ENCODE measurements at regions not wholly inside any gene's neighbourhood (a gene's known extent, or its start where the extent isn't known, plus 50 kb on each side); places are given as distances from the start of the nearest gene placed in this dataset.

GRCh38 chr3:112739252-112739965, 98.5 kb upstream of the CCDC80 start:
- TF ChIP-seq, protein P1, sequence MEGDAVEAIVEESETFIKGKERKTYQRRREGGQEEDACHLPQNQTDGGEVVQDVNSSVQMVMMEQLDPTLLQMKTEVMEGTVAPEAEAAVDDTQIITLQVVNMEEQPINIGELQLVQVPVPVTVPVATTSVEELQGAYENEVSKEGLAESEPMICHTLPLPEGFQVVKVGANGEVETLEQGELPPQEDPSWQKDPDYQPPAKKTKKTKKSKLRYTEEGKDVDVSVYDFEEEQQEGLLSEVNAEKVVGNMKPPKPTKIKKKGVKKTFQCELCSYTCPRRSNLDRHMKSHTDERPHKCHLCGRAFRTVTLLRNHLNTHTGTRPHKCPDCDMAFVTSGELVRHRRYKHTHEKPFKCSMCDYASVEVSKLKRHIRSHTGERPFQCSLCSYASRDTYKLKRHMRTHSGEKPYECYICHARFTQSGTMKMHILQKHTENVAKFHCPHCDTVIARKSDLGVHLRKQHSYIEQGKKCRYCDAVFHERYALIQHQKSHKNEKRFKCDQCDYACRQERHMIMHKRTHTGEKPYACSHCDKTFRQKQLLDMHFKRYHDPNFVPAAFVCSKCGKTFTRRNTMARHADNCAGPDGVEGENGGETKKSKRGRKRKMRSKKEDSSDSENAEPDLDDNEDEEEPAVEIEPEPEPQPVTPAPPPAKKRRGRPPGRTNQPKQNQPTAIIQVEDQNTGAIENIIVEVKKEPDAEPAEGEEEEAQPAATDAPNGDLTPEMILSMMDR (IDR thresholded peaks at IDR 0.05): no peak
- TF ChIP-seq POLR2A (IDR thresholded peaks at IDR 0.05): no peak
